Stomach (tissue), 8 donors: ENCODE measurements at regions not wholly inside any gene's neighbourhood (a gene's known extent, or its start where the extent isn't known, plus 50 kb on each side); places are given as distances from the start of the nearest gene placed in this dataset.

Experiments
- DNase-seq, 2 donors: peaks; one replicate each; pipeline versions ENCODE4 v3.0.0 to v3.0.0-alpha.2; 2013 to 2019
- H3K27ac ChIP-seq, 5 donors: fragments of 200-600 bp in 4 of 5; sonication (generic) in 4 of 5; one replicate each; pipeline ENCODE4 v1.5.1; 2013 to 2019; ENCODE audit warnings: mild to moderate bottlenecking in 1 of 5, moderate library complexity in 1 of 5
- H3K27me3 ChIP-seq, 3 donors: fragments of 200-600 bp; sonication (generic); one replicate each; pipeline ENCODE4 v1.5.1; 2017 to 2019; ENCODE audit warnings: mixed run types in 1 of 3
- H3K36me3 ChIP-seq, 4 donors: fragments of 200-600 bp; sonication (generic); 1 replicate in 3 of 4; 2 replicates in 1 of 4; pipeline ENCODE4 v1.5.1; 2016 to 2019
- H3K4me1 ChIP-seq, 4 donors: fragments of 200-600 bp; sonication (generic); one replicate each; pipeline ENCODE4 v1.5.1; 2016 to 2019
- H3K4me3 ChIP-seq, 4 donors: fragments of 200-600 bp; sonication (generic) in 3 of 4; one replicate each; pipeline ENCODE4 v1.5.1; 2016 to 2019; ENCODE audit warnings: mild to moderate bottlenecking in 1 of 4
- H3K9me3 ChIP-seq, 4 donors: fragments of 200-600 bp; sonication (generic); one replicate each; pipeline ENCODE4 v1.5.1; 2016 to 2019
- EP300 ChIP-seq: sonication (generic); formaldehyde crosslinking; IDR thresholded peaks from one replicate; pipeline ENCODE4 v1.6.1; 2017; ENCODE audit warnings: antibody characterized with exemption
- POLR2A ChIP-seq, 4 donors: fragments of 450-650 bp; IDR thresholded peaks; one replicate each; pipeline ENCODE4 v1.6.1; 2016; ENCODE audit warnings: antibody characterized with exemption in 4 of 4, control low read depth in 2 of 4, mild to moderate bottlenecking in 1 of 4, moderate library complexity in 1 of 4
- POLR2AphosphoS5 ChIP-seq, 3 donors: sonication (generic); formaldehyde crosslinking; IDR thresholded peaks; one replicate each; pipeline ENCODE4 v1.6.1; 2016; ENCODE audit warnings: antibody characterized with exemption in 3 of 3
- WGBS, 5 donors: extraction: QIAGEN DNeasy Blood & Tissue Kit in 3 of 5; methylation state at CpG; one replicate each; pipeline versions ENCODE4 v1.1.5 to v1.1.7; 2013 to 2018; 5-methylcytosine and 5-hydroxymethylcytosine counted together
- intact Hi-C: fragments of 100-400 bp; cut with DNase I; formaldehyde crosslinking; loops from one replicate; pipeline ENCODE4 v1.15.1; 2023; ENCODE audit warnings: low total_unique reads
- TF ChIP-seq, protein P1 (sequence below), 7 experiments: fragments of 450-650 bp in 4 of 7; fragments of 200-600 bp in 3 of 7; sonication (generic) in 3 of 7; IDR thresholded peaks; one replicate each; pipeline ENCODE4 v1.5.1; 2016 to 2019; ENCODE audit warnings: antibody characterized with exemption in 7 of 7, control low read depth in 2 of 7, mild to moderate bottlenecking in 1 of 7
- donor health status: healthy with polysubstance abuse.
- donor health status: Bipolar disorder and iron deficiency.
- donor health status: healthy.

DNA sequence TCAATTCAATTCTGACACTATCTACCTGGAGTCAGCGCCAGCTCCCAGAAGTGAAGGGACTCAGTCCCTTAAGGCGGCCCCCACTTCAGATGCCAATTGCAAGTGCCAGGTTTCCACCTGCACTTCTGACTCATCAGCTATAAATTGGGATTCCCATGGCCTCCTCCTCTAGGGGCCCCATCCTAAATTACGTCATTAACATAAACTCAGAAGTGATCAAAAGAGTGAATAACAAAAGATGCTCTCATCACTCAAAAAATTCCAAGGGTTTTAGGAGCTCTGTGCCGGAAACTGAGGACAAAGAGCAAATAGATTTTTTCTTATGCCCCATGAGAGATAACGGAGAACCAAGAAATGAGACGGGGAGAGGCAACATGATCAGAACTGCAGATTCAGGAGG is 148.6 kb upstream of the IRX6 start:
- no peaks in the 10 kb centered on the region for H3K4me1 ChIP-seq
- H3K36me3 ChIP-seq = no peaks in the 10 kb centered on the region
- no peak overlapping the region for H3K4me3 ChIP-seq
- no peak for DNase-seq
- 83 to 89% (median 85%) methylated on average over 6 of the region's 6 CpGs for WGBS, 5 donors
- TF ChIP-seq POLR2AphosphoS5 (IDR thresholded peaks at IDR 0.05) (no peak), POLR2A (IDR thresholded peaks at IDR 0.05) (no peak), EP300 (no peak)
- TF ChIP-seq, protein P1, sequence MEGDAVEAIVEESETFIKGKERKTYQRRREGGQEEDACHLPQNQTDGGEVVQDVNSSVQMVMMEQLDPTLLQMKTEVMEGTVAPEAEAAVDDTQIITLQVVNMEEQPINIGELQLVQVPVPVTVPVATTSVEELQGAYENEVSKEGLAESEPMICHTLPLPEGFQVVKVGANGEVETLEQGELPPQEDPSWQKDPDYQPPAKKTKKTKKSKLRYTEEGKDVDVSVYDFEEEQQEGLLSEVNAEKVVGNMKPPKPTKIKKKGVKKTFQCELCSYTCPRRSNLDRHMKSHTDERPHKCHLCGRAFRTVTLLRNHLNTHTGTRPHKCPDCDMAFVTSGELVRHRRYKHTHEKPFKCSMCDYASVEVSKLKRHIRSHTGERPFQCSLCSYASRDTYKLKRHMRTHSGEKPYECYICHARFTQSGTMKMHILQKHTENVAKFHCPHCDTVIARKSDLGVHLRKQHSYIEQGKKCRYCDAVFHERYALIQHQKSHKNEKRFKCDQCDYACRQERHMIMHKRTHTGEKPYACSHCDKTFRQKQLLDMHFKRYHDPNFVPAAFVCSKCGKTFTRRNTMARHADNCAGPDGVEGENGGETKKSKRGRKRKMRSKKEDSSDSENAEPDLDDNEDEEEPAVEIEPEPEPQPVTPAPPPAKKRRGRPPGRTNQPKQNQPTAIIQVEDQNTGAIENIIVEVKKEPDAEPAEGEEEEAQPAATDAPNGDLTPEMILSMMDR (IDR thresholded peaks at IDR 0.05) = no peak
- H3K27ac ChIP-seq = no peak overlapping the region
- H3K9me3 ChIP-seq = peaks cover 0 to 14% (median 0%) of the 10 kb centered on the region in 4 donors
- no peaks in the 10 kb centered on the region for H3K27me3 ChIP-seq
- intact Hi-C loops = no loop called here

DNA sequence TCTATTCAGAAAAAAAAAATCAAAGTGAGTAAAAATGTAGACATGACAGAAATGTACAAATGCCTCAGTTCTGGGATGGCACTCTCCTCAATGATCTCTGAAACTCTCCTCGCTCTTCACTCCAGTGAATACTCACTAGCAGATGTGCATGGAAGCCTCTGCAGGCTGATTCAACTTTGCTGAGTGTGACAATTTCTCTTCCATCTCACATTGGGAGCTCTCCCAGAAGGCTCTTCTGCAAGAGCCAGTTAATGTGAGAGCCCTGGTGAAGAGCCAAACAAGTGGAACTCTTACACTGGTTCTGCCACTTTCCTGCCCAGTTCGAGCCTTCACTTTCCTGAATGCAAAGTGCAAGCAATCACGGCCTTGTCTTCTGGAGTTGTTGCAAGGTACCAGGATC is 147.1 kb upstream of the IRX6 start:
- intact Hi-C loops = no loop called here
- Histone ChIP-seq H3K27ac (no peak overlapping the region), H3K9me3 (peaks cover 0 to 14% (median 0%) of the 10 kb centered on the region in 4 donors), H3K27me3 (no peaks in the 10 kb centered on the region), H3K4me3 (no peak overlapping the region), H3K36me3 (no peaks in the 10 kb centered on the region), H3K4me1 (no peaks in the 10 kb centered on the region)
- 78 to 92% (median 85%) methylated on average over 3 of the region's 3 CpGs for WGBS, 5 donors
- DNase-seq = no peak
- no peak for TF ChIP-seq POLR2A (IDR thresholded peaks at IDR 0.05)
- TF ChIP-seq EP300 = no peak
- TF ChIP-seq, protein P1 (IDR thresholded peaks at IDR 0.05) = no peak
- no peak for TF ChIP-seq POLR2AphosphoS5 (IDR thresholded peaks at IDR 0.05)

DNA sequence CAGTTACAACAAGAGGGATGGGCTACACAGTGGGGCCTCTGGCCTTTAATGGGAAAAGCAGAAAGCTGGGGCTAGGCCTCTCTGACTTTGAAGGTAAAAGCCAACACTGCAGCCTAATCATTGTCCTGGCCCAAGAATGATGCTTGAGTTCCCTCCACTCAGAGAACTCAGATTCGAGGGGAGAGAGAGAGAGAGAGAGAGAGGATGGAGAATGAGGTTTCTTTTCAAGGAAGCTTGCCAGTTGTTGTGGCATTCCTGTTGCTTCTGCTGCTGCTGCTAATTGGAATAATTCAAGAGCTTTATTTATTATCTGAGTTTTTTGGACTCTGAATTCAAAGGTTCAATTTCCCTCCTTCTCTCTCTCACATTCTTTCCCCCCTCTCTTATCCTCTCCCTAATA is 144.6 kb upstream of the IRX6 start:
- H3K4me3 ChIP-seq = no peak overlapping the region
- TF ChIP-seq, protein P1 (IDR thresholded peaks at IDR 0.05) = no peak
- TF ChIP-seq EP300 (no peak), POLR2AphosphoS5 (IDR thresholded peaks at IDR 0.05) (no peak), POLR2A (IDR thresholded peaks at IDR 0.05) (no peak)
- no peak for DNase-seq
- peaks cover 0 to 6% (median 0%) of the 10 kb centered on the region in 3 donors for H3K27me3 ChIP-seq
- H3K9me3 ChIP-seq = peaks cover 0 to 14% (median 0%) of the 10 kb centered on the region in 4 donors
- intact Hi-C loops = no loop called here
- no peaks in the 10 kb centered on the region for H3K4me1 ChIP-seq
- 29 to 75% (median 44%) methylated on average over 1 of the region's 1 CpG for WGBS, 5 donors
- H3K27ac ChIP-seq = no peak overlapping the region
- no peaks in the 10 kb centered on the region for H3K36me3 ChIP-seq

DNA sequence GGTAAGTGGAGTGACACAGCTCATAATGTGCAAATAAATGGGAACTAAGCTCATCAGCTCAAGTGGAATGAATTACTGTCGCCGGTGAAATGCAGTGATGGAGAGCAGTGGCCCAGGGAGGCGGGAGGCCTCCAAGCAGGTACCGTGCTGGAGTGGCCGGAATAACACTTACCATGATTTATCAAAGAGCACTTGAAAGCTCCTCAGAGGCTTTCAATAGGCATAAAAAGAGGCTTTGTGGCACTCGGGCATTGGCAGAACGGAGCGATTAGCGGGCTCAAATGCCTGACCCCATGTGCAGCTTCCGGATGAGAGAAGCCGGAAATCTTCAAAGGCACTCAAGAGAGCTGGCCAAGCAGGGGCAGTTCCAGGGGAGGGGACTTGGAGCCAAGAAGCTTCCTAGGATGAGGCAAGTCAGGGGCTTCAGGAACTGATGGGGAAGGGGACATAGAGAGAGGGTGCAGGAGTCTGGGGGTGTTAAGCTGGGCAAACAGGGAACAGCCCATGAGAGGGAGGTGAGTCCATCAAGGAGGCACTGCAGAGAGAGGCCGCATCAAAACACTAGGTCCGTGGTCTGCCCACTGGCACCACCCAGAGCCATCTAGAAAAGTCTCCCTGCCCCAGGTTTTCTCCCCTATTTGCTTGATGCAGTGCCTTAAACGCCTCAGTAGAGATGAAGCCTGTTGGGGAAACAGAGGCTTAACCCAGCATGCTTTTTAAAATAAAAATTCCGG is 144.0 kb upstream of the IRX6 start:
- Histone ChIP-seq H3K4me3 (no peak overlapping the region), H3K9me3 (peaks cover 0 to 14% (median 0%) of the 10 kb centered on the region in 4 donors), H3K27ac (no peak overlapping the region), H3K27me3 (peaks cover 0 to 8% (median 0%) of the 10 kb centered on the region in 3 donors), H3K36me3 (no peaks in the 10 kb centered on the region), H3K4me1 (no peaks in the 10 kb centered on the region)
- intact Hi-C loops = no loop called here
- no peak for TF ChIP-seq EP300
- TF ChIP-seq, protein P1 (IDR thresholded peaks at IDR 0.05) = no peak
- no peak for TF ChIP-seq POLR2A (IDR thresholded peaks at IDR 0.05)
- no peak for TF ChIP-seq POLR2AphosphoS5 (IDR thresholded peaks at IDR 0.05)
- peak in 1 of 2 donors; percentile 1 for DNase-seq
- WGBS, 5 donors = 71 to 84% (median 82%) methylated on average over 15 of the region's 15 CpGs
